ENCODE measurements at regions not wholly inside any gene's neighbourhood (a gene's known extent, or its start where the extent isn't known, plus 50 kb on each side); places are given as distances from the start of the nearest gene placed in this dataset.

- DNase-seq = no peak
- H3K27ac ChIP-seq = no peak overlapping the region
- no peak overlapping the region for H3K4me3 ChIP-seq
- 18 to 28% methylated on average over 5 of the region's 5 CpGs for WGBS, 2 donors
- FAIRE-seq = no peak
- no peaks in the 10 kb centered on the region for H3K27me3 ChIP-seq
- no peak for ATAC-seq
- H3K9me3 ChIP-seq = no peaks in the 10 kb centered on the region
- intact Hi-C loops (cut with DNase I) = no loop called here
- TF ChIP-seq, protein P1, sequence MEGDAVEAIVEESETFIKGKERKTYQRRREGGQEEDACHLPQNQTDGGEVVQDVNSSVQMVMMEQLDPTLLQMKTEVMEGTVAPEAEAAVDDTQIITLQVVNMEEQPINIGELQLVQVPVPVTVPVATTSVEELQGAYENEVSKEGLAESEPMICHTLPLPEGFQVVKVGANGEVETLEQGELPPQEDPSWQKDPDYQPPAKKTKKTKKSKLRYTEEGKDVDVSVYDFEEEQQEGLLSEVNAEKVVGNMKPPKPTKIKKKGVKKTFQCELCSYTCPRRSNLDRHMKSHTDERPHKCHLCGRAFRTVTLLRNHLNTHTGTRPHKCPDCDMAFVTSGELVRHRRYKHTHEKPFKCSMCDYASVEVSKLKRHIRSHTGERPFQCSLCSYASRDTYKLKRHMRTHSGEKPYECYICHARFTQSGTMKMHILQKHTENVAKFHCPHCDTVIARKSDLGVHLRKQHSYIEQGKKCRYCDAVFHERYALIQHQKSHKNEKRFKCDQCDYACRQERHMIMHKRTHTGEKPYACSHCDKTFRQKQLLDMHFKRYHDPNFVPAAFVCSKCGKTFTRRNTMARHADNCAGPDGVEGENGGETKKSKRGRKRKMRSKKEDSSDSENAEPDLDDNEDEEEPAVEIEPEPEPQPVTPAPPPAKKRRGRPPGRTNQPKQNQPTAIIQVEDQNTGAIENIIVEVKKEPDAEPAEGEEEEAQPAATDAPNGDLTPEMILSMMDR (IDR thresholded peaks at IDR 0.05) = no peak
- H3K36me3 ChIP-seq = no peaks in the 10 kb centered on the region
- H3K4me1 ChIP-seq = no peaks in the 10 kb centered on the region
Measured at GRCh38 chr3:468172-468571, 271.6 kb downstream of the CHL1 start.

DNA sequence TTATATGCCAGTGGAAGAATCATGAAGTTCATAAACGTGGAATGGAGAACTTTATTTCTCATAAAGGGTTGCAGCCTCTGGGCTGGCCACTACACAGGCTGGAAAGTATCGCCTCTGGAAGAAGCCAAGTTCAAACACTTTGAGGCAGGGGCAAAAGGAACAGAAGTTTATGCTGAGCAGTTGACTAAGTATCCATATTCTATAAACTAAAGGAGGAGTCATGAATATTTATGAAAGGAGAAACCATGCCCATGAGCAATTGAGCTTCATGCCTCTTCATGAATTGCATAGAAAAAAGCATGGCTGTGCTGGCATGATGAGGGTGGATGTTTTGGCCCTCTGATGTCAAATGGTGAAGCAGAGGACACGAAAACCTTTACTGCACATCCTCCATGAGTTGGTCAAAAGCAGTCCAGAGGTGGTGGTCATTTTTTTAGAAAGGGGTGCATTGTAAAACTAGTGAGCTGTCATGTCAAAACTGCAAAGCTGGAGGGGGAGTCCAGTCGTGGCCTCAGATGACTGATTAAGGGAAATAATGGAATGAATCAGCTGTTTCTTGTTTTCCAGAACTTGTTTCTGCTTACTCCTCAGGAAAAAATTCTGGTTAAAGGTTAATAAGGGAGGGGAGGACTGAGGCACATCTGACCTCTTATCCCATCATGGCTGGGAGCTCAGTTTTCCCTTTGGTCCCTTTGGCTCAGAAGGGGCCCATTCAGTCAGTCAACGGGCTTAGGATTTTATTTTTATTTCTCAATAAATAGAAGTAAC is 276.7 kb downstream of the CHL1 start:
- 38 to 42% methylated on average over 5 of the region's 5 CpGs for WGBS, 2 donors
- no peak for FAIRE-seq

GRCh38 chr3:474828-475227 is 278.3 kb downstream of the CHL1 start:
- Histone ChIP-seq H3K27me3 (no peaks in the 10 kb centered on the region), H3K4me1 (no peaks in the 10 kb centered on the region), H3K36me3 (no peaks in the 10 kb centered on the region), H3K9me3 (no peaks in the 10 kb centered on the region), H3K4me3 (no peak overlapping the region), H3K27ac (no peak overlapping the region)
- 55 to 76% methylated on average over 1 of the region's 1 CpG for WGBS, 2 donors
- FAIRE-seq (no peak), ATAC-seq (no peak), DNase-seq (no peak)
- intact Hi-C loops (cut with DNase I) = no loop called here
- TF ChIP-seq, protein P1 (IDR thresholded peaks at IDR 0.05) = no peak

More for the DNA sequence above, 276.7 kb downstream of the CHL1 start:
- intact Hi-C loops (cut with DNase I) = no loop called here
- Histone ChIP-seq H3K27me3 (no peaks in the 10 kb centered on the region), H3K4me3 (no peak overlapping the region), H3K36me3 (no peaks in the 10 kb centered on the region), H3K4me1 (no peaks in the 10 kb centered on the region), H3K9me3 (no peaks in the 10 kb centered on the region), H3K27ac (no peak overlapping the region)
- ATAC-seq = no peak
- TF ChIP-seq, protein P1 (IDR thresholded peaks at IDR 0.05) = no peak
- DNase-seq = no peak

GRCh38 chr3:480070-480469 is 283.5 kb downstream of the CHL1 start:
- ATAC-seq (no peak), FAIRE-seq (no peak), DNase-seq (no peak)
- no peak overlapping the region for H3K4me3 ChIP-seq
- no peaks in the 10 kb centered on the region for H3K36me3 ChIP-seq
- intact Hi-C loops (cut with DNase I) = no loop called here
- H3K27ac ChIP-seq = no peak overlapping the region
- TF ChIP-seq, protein P1 (IDR thresholded peaks at IDR 0.05) = no peak
- H3K9me3 ChIP-seq = no peaks in the 10 kb centered on the region
- no peaks in the 10 kb centered on the region for H3K27me3 ChIP-seq
- no peaks in the 10 kb centered on the region for H3K4me1 ChIP-seq
- WGBS, 2 donors = 38 to 67% methylated on average over 1 of the region's 1 CpG

DNA sequence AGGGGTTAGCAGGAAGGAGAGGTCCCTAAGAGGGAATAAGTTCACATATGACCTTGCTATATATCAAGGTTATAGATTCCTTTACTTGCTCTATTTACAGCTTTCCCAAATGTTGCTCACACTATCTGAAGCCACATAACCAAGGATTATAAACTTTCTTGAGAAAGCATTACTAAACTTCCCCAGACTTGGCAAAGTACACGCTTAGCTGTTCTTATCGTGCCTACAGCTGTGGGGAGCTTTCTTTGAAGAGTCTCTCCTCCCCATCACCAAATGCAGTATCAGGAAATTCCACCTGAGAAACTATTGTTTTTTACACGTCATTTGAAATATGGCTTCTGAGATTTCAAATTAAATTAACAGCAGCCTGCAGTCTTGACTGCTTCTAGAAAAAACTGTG is 284.5 kb downstream of the CHL1 start:
- WGBS, 2 donors = 44 to 48% methylated on average over 3 of the region's 3 CpGs

More for the DNA sequence above, 284.5 kb downstream of the CHL1 start:
- ATAC-seq (no peak), FAIRE-seq (no peak), DNase-seq (no peak)
- intact Hi-C loops (cut with DNase I) = no loop called here
- TF ChIP-seq, protein P1 (IDR thresholded peaks at IDR 0.05) = no peak
- H3K4me3 ChIP-seq = no peak overlapping the region
- H3K27ac ChIP-seq = no peak overlapping the region
- no peaks in the 10 kb centered on the region for H3K27me3 ChIP-seq
- H3K36me3 ChIP-seq = no peaks in the 10 kb centered on the region
- H3K9me3 ChIP-seq = no peaks in the 10 kb centered on the region
- no peaks in the 10 kb centered on the region for H3K4me1 ChIP-seq

Data from pancreas (tissue), 10 donors.